DND-41 (cell line): ENCODE measurements at regions not wholly inside any gene's neighbourhood (a gene's known extent, or its start where the extent isn't known, plus 50 kb on each side); places are given as distances from the start of the nearest gene placed in this dataset.

Experiments
- EZH2 ChIP-seq: IDR thresholded peaks from 3 replicates; pipeline ENCODE4 v1.6.1; 2012; ENCODE audit warnings: borderline replicate concordance, low read depth, mild to moderate bottlenecking, moderate library complexity, low read length, inconsistent platforms; ENCODE audit not compliant: severe bottlenecking
- TF ChIP-seq, protein P1 (sequence below): IDR thresholded peaks from 2 replicates; pipeline ENCODE4 v1.5.1; 2012; ENCODE audit warnings: borderline replicate concordance, low read length, moderate library complexity, mild to moderate bottlenecking; ENCODE audit not compliant: poor library complexity, severe bottlenecking; ENCODE audit errors: extremely low read depth

DNA sequence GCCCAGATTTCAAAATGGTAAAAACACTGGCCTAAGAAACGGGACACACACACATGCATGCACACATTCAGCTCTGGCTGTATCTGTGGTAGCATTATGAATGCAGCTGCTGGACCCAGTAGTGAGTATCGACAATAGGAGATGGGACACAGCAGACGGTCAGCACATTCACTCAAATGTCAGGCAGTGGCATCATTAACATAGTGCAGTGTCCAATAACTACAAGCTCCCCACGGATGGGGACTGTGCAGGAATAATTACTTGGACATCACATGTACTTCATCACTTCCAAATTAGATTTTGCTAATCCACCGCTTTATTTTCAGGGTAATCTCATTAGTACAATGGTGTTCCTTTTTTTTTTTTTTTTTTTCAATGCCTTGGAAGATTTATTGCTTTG lies 109.5 kb downstream of the FANCF start:
- TF ChIP-seq, protein P1, sequence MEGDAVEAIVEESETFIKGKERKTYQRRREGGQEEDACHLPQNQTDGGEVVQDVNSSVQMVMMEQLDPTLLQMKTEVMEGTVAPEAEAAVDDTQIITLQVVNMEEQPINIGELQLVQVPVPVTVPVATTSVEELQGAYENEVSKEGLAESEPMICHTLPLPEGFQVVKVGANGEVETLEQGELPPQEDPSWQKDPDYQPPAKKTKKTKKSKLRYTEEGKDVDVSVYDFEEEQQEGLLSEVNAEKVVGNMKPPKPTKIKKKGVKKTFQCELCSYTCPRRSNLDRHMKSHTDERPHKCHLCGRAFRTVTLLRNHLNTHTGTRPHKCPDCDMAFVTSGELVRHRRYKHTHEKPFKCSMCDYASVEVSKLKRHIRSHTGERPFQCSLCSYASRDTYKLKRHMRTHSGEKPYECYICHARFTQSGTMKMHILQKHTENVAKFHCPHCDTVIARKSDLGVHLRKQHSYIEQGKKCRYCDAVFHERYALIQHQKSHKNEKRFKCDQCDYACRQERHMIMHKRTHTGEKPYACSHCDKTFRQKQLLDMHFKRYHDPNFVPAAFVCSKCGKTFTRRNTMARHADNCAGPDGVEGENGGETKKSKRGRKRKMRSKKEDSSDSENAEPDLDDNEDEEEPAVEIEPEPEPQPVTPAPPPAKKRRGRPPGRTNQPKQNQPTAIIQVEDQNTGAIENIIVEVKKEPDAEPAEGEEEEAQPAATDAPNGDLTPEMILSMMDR, result no peak
- TF ChIP-seq EZH2, result no peak
